Parathyroid adenoma (tissue), 2 donors: ENCODE measurements at regions not wholly inside any gene's neighbourhood (a gene's known extent, or its start where the extent isn't known, plus 50 kb on each side); places are given as distances from the start of the nearest gene placed in this dataset.

ENCODE experiments used
- H2AFZ ChIP-seq: fragments of 300-600 bp; sonication (generic); one replicate; pipeline ENCODE4 v1.7.0; 2017; ENCODE audit warnings: antibody characterized with exemption, mild to moderate bottlenecking
- H3K27ac ChIP-seq: fragments of 300-600 bp; sonication (generic); one replicate; pipeline ENCODE4 v1.7.0; 2017
- H3K27me3 ChIP-seq: fragments of 300-600 bp; sonication (generic); one replicate; pipeline ENCODE4 v1.7.0; 2017; ENCODE audit warnings: low read length; ENCODE audit not compliant: control insufficient read depth, insufficient read depth
- H3K36me3 ChIP-seq: fragments of 300-600 bp; sonication (generic); one replicate; pipeline ENCODE4 v1.7.0; 2017; ENCODE audit warnings: low read length; ENCODE audit not compliant: control insufficient read depth, insufficient read depth
- H3K4me1 ChIP-seq: fragments of 300-600 bp; sonication (generic); one replicate; pipeline ENCODE4 v1.7.0; 2017; ENCODE audit warnings: control low read depth
- H3K4me2 ChIP-seq: fragments of 300-600 bp; sonication (generic); one replicate; pipeline ENCODE4 v1.7.0; 2017; ENCODE audit warnings: low read length
- H3K4me3 ChIP-seq: fragments of 300-600 bp; sonication (generic); one replicate; pipeline ENCODE4 v1.7.0; 2017; ENCODE audit warnings: low read depth, low read length
- H3K79me2 ChIP-seq: fragments of 300-600 bp; sonication (generic); one replicate; pipeline ENCODE4 v1.7.0; 2017; ENCODE audit warnings: control low read depth
- H3K9ac ChIP-seq: fragments of 300-600 bp; sonication (generic); one replicate; pipeline ENCODE4 v1.7.0; 2017; ENCODE audit warnings: mild to moderate bottlenecking
- H3K9me3 ChIP-seq: fragments of 300-600 bp; sonication (generic); one replicate; pipeline ENCODE4 v1.7.0; 2017; ENCODE audit warnings: low read length; ENCODE audit not compliant: control insufficient read depth
- TF ChIP-seq, protein P1 (sequence below): fragments of 300-600 bp; sonication (generic); IDR thresholded peaks from one replicate; pipeline ENCODE4 v1.7.0; 2017; ENCODE audit warnings: antibody characterized with exemption, mild to moderate bottlenecking
- donor health status: primary hyperparathyroidism.

DNA sequence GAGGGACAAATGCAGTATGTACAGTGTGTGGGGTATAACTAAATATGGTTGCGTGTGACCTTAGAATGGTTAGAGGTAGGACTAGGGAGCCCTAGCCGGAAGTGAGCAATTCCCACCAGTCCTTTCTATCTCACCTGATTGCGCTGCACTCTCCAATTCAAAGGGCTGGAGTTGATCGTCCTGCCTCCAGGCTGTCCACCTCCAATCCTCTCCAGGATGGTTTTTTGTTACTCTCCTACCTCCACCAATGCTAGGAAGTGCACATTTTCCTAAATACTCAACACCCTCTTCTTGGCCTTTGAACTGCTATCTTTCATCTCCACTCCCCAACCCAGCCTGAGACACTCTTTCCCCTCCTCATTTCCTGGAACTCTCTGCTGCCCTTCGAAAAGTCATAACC is 181.7 kb upstream of the ASIC2 start:
- Histone ChIP-seq H3K27ac (no peak overlapping the region), H3K9ac (no peak overlapping the region), H3K79me2 (no peaks in the 10 kb centered on the region), H3K4me3 (no peak overlapping the region), H3K4me2 (no peak overlapping the region), H3K27me3 (no peaks in the 10 kb centered on the region), H2AFZ (no peak overlapping the region), H3K4me1 (no peaks in the 10 kb centered on the region), H3K9me3 (no peaks in the 10 kb centered on the region), H3K36me3 (no peaks in the 10 kb centered on the region)
- TF ChIP-seq, protein P1, sequence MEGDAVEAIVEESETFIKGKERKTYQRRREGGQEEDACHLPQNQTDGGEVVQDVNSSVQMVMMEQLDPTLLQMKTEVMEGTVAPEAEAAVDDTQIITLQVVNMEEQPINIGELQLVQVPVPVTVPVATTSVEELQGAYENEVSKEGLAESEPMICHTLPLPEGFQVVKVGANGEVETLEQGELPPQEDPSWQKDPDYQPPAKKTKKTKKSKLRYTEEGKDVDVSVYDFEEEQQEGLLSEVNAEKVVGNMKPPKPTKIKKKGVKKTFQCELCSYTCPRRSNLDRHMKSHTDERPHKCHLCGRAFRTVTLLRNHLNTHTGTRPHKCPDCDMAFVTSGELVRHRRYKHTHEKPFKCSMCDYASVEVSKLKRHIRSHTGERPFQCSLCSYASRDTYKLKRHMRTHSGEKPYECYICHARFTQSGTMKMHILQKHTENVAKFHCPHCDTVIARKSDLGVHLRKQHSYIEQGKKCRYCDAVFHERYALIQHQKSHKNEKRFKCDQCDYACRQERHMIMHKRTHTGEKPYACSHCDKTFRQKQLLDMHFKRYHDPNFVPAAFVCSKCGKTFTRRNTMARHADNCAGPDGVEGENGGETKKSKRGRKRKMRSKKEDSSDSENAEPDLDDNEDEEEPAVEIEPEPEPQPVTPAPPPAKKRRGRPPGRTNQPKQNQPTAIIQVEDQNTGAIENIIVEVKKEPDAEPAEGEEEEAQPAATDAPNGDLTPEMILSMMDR = no peak

DNA sequence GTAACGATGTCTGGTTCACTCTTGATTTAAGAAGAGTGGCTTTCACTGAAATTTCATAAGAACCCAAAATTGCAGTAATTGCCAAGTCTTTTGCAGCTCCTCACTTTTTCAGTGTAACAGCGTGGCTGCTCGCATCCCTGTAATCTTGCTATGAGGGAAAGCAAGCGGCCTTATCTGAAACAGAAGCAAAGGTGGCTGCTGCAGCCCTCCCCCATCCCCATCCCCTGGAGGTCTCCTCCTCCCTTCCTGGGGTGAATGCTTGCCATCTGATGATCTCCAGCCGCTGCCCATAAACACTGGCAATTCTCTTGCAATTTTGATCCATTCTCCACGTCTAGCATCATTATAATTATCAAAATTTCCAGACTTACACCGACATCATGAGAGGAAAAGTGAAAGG is 182.5 kb upstream of the ASIC2 start:
- TF ChIP-seq, protein P1 = no peak
- Histone ChIP-seq H2AFZ (no peak overlapping the region), H3K9ac (no peak overlapping the region)

DNA sequence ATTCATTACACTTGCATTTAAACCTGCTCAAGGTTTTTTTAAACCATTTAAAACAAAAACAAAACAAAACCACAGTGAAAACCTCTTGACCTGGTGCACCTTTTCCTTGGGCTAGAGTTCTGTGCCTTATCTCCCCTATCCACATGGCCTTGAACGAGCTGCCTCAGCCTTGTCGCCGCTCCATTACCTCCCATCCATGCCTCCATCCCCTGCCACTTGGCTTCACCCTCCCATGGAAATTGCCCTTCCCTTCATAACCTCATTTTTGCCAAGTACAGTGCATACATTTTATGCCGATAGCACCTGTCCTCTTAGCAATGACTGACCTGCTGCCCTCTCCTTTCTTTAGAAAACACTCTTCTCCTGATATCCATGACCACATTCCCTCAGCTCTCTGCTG is 188.6 kb upstream of the ASIC2 start:
- H2AFZ ChIP-seq = no peak overlapping the region
- no peak overlapping the region for H3K4me3 ChIP-seq
- no peaks in the 10 kb centered on the region for H3K36me3 ChIP-seq
- H3K9me3 ChIP-seq = no peaks in the 10 kb centered on the region
- no peak overlapping the region for H3K9ac ChIP-seq
- TF ChIP-seq, protein P1 = no peak
- no peak overlapping the region for H3K4me2 ChIP-seq
- H3K4me1 ChIP-seq = no peaks in the 10 kb centered on the region
- H3K27ac ChIP-seq = no peak overlapping the region
- no peaks in the 10 kb centered on the region for H3K27me3 ChIP-seq
- no peaks in the 10 kb centered on the region for H3K79me2 ChIP-seq

More for the DNA sequence above, 182.5 kb upstream of the ASIC2 start:
- no peaks in the 10 kb centered on the region for H3K36me3 ChIP-seq
- H3K27me3 ChIP-seq = no peaks in the 10 kb centered on the region
- H3K27ac ChIP-seq = no peak overlapping the region
- H3K4me3 ChIP-seq = no peak overlapping the region
- no peaks in the 10 kb centered on the region for H3K79me2 ChIP-seq
- no peaks in the 10 kb centered on the region for H3K9me3 ChIP-seq
- no peak overlapping the region for H3K4me2 ChIP-seq
- no peaks in the 10 kb centered on the region for H3K4me1 ChIP-seq

DNA sequence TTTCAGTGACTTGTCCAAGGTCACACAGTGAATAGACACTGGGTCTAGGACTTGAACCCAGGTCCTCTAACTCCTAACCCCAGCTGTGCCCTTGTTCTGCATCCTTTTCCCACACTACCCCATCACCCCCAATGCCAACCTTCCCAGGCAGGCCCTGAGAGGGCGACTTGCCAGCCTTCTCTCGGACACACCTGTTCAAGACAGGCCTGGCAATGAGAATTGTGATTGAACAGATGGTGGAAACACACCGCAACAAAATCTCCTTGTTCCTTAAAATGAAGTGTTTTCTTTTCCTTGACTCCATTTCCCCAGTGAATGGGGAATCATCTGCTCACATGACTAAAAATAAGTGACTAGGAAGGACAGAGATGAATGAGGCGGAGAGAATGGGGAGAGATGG is 189.5 kb upstream of the ASIC2 start:
- no peaks in the 10 kb centered on the region for H3K9me3 ChIP-seq
- no peak overlapping the region for H3K4me3 ChIP-seq
- no peaks in the 10 kb centered on the region for H3K27me3 ChIP-seq
- no peak overlapping the region for H3K9ac ChIP-seq
- no peaks in the 10 kb centered on the region for H3K36me3 ChIP-seq
- H2AFZ ChIP-seq = no peak overlapping the region
- no peaks in the 10 kb centered on the region for H3K79me2 ChIP-seq
- H3K4me1 ChIP-seq = no peaks in the 10 kb centered on the region
- H3K4me2 ChIP-seq = no peak overlapping the region
- no peak overlapping the region for H3K27ac ChIP-seq
- TF ChIP-seq, protein P1 = no peak

DNA sequence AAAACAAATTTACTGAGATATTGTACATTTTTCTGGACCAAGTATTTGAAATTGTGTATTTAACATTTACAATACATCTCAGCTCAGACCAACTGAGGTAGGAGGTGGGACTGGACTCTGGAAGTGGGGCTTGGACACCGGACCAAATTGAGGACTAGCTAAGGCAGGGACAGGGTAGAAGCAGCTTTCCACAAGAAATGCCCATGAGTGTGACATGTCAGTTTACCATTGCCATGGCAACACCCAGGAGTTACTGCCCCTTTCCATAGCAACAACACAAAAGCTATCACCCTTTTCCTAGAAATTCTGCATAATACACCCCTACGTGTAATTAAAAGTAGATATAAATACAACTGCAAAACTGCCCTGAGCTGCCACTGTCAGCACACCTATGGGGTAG is 191.5 kb upstream of the ASIC2 start:
- no peak overlapping the region for H3K4me2 ChIP-seq
- H3K9ac ChIP-seq = no peak overlapping the region
- H3K36me3 ChIP-seq = no peaks in the 10 kb centered on the region
- H3K27me3 ChIP-seq = no peaks in the 10 kb centered on the region
- no peak overlapping the region for H2AFZ ChIP-seq
- H3K27ac ChIP-seq = no peak overlapping the region
- H3K4me1 ChIP-seq = no peaks in the 10 kb centered on the region
- H3K79me2 ChIP-seq = no peaks in the 10 kb centered on the region
- H3K4me3 ChIP-seq = no peak overlapping the region
- TF ChIP-seq, protein P1 = no peak
- no peaks in the 10 kb centered on the region for H3K9me3 ChIP-seq
